Fibroblast of the aortic adventitia (primary cell): ENCODE measurements at regions not wholly inside any gene's neighbourhood (a gene's known extent, or its start where the extent isn't known, plus 50 kb on each side); places are given as distances from the start of the nearest gene placed in this dataset.

Source experiments
- DNase-seq: peaks from one replicate; pipeline ENCODE4 v3.0.0-alpha.2; 2010; ENCODE audit warnings: low read depth
- H3K4me3 ChIP-seq: 2 replicates; pipeline ENCODE4 v1.5.1; 2011; ENCODE audit warnings: low read depth, mild to moderate bottlenecking, control low read depth, low read length, moderate library complexity
- CTCF ChIP-seq: IDR thresholded peaks from 2 replicates; pipeline ENCODE4 v1.5.1; 2011; ENCODE audit warnings: mild to moderate bottlenecking, low read length, control low read depth, inconsistent platforms; ENCODE audit not compliant: insufficient read depth

GRCh38 chr6:79781916-79782315 lies 150.8 kb downstream of the SH3BGRL2 start:
- H3K4me3 ChIP-seq: no peak overlapping the region
- no peak for DNase-seq
- TF ChIP-seq CTCF: no peak

GRCh38 chr6:79780881-79781280 lies 149.8 kb downstream of the SH3BGRL2 start:
- DNase-seq: no peak
- no peak for TF ChIP-seq CTCF

GRCh38 chr6:79778816-79779215 lies 147.7 kb downstream of the SH3BGRL2 start:
- H3K4me3 ChIP-seq: no peak overlapping the region
- no peak for TF ChIP-seq CTCF
- DNase-seq: no peak

More at GRCh38 chr6:79780881-79781280, 149.8 kb downstream of the SH3BGRL2 start:
- no peak overlapping the region for H3K4me3 ChIP-seq

GRCh38 chr6:79777713-79778579 lies 146.8 kb downstream of the SH3BGRL2 start:
- TF ChIP-seq CTCF: peak; percentile 98
- peak overlapping the region; percentile 39 for H3K4me3 ChIP-seq
- peak; percentile 67 for DNase-seq

GRCh38 chr6:79776076-79776475 lies 144.9 kb downstream of the SH3BGRL2 start:
- DNase-seq: no peak
- TF ChIP-seq CTCF: no peak
- no peak overlapping the region for H3K4me3 ChIP-seq

- DNase-seq: no peak
- no peak overlapping the region for H3K4me3 ChIP-seq
- no peak for TF ChIP-seq CTCF
Observed at GRCh38 chr6:79775222-79775621, 144.1 kb downstream of the SH3BGRL2 start.
